OCI-LY7 (cell line): ENCODE measurements at regions not wholly inside any gene's neighbourhood (a gene's known extent, or its start where the extent isn't known, plus 50 kb on each side); places are given as distances from the start of the nearest gene placed in this dataset.
"Not testable (repeated sequence)": the region's sequence is repeated elsewhere in the genome, so short reads cannot be mapped to it uniquely, and the experiment has no call there.

ENCODE experiments used
- CTCF ChIP-seq: fragments of 200-600 bp; sonication (generic); conservative IDR thresholded peaks from 2 replicates; pipeline ENCODE4 v1.5.1; 2014; ENCODE audit warnings: mild to moderate bottlenecking, antibody characterized with exemption, low read length, moderate library complexity, mixed read lengths
- EZH2phosphoT487 ChIP-seq: fragments of 200-600 bp; sonication (generic); IDR thresholded peaks from 2 replicates; pipeline ENCODE4 v1.6.1; 2018; ENCODE audit warnings: low read depth, borderline replicate concordance, mild to moderate bottlenecking, mixed run types, antibody characterized with exemption, low read length, moderate library complexity, mixed read lengths

GRCh38 chr14:19098732-19099131 is 131.5 kb downstream of the POTEM start:
- TF ChIP-seq EZH2phosphoT487, CTCF: not testable (repeated sequence)
